COLO829 (cell line): ENCODE measurements at regions not wholly inside any gene's neighbourhood (a gene's known extent, or its start where the extent isn't known, plus 50 kb on each side); places are given as distances from the start of the nearest gene placed in this dataset.
"Not testable (repeated sequence)": the region's sequence is repeated elsewhere in the genome, so short reads cannot be mapped to it uniquely, and the experiment has no call there.

Experiments used
- DNase-seq: peaks from one replicate; pipeline ENCODE4 v3.0.0; 2012; ENCODE audit warnings: low spot score

- no peak for DNase-seq
Observed at GRCh38 chr16:65725156-65725845, 603.4 kb upstream of the CDH11 start.

- DNase-seq, result no peak
Observed at GRCh38 chr16:65722429-65722828, 600.6 kb upstream of the CDH11 start.

- DNase-seq, result no peak
Observed at GRCh38 chr16:65717846-65718245, 596.0 kb upstream of the CDH11 start.

- no peak for DNase-seq
Observed at GRCh38 chr16:65716737-65717700, 595.2 kb upstream of the CDH11 start.

GRCh38 chr16:65713181-65713808 is 591.4 kb upstream of the CDH11 start:
- no peak for DNase-seq

GRCh38 chr16:65710107-65710506 is 588.2 kb upstream of the CDH11 start:
- DNase-seq, result no peak

- DNase-seq, result no peak
Observed at GRCh38 chr16:65704866-65705265, 583.0 kb upstream of the CDH11 start.

- no peak for DNase-seq
Observed at GRCh38 chr16:65702707-65703402, 581.0 kb upstream of the CDH11 start.

- DNase-seq, result no peak
Observed at GRCh38 chr16:65700596-65700995, 578.7 kb upstream of the CDH11 start.

GRCh38 chr16:65698791-65699321 is 577.0 kb upstream of the CDH11 start:
- DNase-seq, result no peak

GRCh38 chr16:65697521-65697920 is 575.7 kb upstream of the CDH11 start:
- DNase-seq, result no peak

- no peak for DNase-seq
Observed at GRCh38 chr16:65697065-65697464, 575.2 kb upstream of the CDH11 start.

GRCh38 chr16:65691846-65692245 is 570.0 kb upstream of the CDH11 start:
- DNase-seq, result not testable (repeated sequence)

- no peak for DNase-seq
Observed at GRCh38 chr16:65689726-65690125, 567.9 kb upstream of the CDH11 start.

GRCh38 chr16:65688301-65688700 is 566.4 kb upstream of the CDH11 start:
- DNase-seq, result no peak

- no peak for DNase-seq
Observed at GRCh38 chr16:65684230-65684629, 562.4 kb upstream of the CDH11 start.

- no peak for DNase-seq
Observed at GRCh38 chr16:65681406-65681805, 559.5 kb upstream of the CDH11 start.

GRCh38 chr16:65679785-65680184 is 557.9 kb upstream of the CDH11 start:
- no peak for DNase-seq

GRCh38 chr16:65675161-65675560 is 553.3 kb upstream of the CDH11 start:
- no peak for DNase-seq

GRCh38 chr16:65672960-65673359 is 551.1 kb upstream of the CDH11 start:
- DNase-seq, result no peak

GRCh38 chr16:65671071-65671470 is 549.2 kb upstream of the CDH11 start:
- no peak for DNase-seq

GRCh38 chr16:65668064-65668595 is 546.3 kb upstream of the CDH11 start:
- DNase-seq, result no peak
